ENCODE measurements at regions not wholly inside any gene's neighbourhood (a gene's known extent, or its start where the extent isn't known, plus 50 kb on each side); places are given as distances from the start of the nearest gene placed in this dataset.

DNA sequence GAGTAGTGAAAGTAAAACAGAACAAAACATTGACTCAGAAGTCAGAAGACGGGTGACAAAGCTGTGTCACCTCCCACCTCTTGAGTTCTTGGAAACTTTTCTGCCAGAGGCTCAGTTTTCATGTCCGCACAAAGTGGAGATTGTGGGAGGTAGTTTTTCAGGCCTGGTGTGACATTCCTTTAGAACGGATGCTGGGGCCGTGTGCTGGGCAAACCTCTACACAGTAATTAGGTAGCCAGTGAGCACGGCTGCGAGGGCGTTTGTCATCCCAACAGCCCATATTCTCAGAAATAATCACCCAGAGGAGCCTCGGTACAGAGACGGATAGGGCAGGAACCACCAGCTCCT is 1054.4 kb downstream of the TBC1D22A start:
- intact Hi-C loops (cut with micrococcal nuclease) = no loop called here
- Histone ChIP-seq H3K27me3 (ENCODE audit: control insufficient read depth, insufficient read depth, low read length) (no peaks in the 10 kb centered on the region), H3K4me3 (ENCODE audit: low read length) (no peak overlapping the region), H3K9me3 (ENCODE audit: control insufficient read depth, insufficient read depth, low read length) (no peaks in the 10 kb centered on the region), H3K36me3 (ENCODE audit: control insufficient read depth, insufficient read depth, low read length) (no peaks in the 10 kb centered on the region), H3K27ac (ENCODE audit: low read length) (no peak overlapping the region), H3K4me1 (ENCODE audit: control insufficient read depth, insufficient read depth, low read length) (no peaks in the 10 kb centered on the region)
- Mint-ChIP-seq H3K27me3 (ENCODE audit: low read depth in 2 of 2) (peaks cover 10 to 16% of the 10 kb centered on the region in 2 donors), H3K27ac (no peak overlapping the region), H3K4me3 (no peak overlapping the region), H3K9me3 (peaks cover 5 to 6% of the 10 kb centered on the region in 2 donors), H3K36me3 (no peaks in the 10 kb centered on the region), H3K4me1 (peaks cover 6 to 8% of the 10 kb centered on the region in 2 donors)
- DNase-seq = no peak
- WGBS (ENCODE audit: insufficient coverage) = 85% methylated on average over 9 of the region's 9 CpGs
- TF ChIP-seq, protein P1, sequence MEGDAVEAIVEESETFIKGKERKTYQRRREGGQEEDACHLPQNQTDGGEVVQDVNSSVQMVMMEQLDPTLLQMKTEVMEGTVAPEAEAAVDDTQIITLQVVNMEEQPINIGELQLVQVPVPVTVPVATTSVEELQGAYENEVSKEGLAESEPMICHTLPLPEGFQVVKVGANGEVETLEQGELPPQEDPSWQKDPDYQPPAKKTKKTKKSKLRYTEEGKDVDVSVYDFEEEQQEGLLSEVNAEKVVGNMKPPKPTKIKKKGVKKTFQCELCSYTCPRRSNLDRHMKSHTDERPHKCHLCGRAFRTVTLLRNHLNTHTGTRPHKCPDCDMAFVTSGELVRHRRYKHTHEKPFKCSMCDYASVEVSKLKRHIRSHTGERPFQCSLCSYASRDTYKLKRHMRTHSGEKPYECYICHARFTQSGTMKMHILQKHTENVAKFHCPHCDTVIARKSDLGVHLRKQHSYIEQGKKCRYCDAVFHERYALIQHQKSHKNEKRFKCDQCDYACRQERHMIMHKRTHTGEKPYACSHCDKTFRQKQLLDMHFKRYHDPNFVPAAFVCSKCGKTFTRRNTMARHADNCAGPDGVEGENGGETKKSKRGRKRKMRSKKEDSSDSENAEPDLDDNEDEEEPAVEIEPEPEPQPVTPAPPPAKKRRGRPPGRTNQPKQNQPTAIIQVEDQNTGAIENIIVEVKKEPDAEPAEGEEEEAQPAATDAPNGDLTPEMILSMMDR (IDR thresholded peaks at IDR 0.05) = no peak
- no peak for ATAC-seq

DNA sequence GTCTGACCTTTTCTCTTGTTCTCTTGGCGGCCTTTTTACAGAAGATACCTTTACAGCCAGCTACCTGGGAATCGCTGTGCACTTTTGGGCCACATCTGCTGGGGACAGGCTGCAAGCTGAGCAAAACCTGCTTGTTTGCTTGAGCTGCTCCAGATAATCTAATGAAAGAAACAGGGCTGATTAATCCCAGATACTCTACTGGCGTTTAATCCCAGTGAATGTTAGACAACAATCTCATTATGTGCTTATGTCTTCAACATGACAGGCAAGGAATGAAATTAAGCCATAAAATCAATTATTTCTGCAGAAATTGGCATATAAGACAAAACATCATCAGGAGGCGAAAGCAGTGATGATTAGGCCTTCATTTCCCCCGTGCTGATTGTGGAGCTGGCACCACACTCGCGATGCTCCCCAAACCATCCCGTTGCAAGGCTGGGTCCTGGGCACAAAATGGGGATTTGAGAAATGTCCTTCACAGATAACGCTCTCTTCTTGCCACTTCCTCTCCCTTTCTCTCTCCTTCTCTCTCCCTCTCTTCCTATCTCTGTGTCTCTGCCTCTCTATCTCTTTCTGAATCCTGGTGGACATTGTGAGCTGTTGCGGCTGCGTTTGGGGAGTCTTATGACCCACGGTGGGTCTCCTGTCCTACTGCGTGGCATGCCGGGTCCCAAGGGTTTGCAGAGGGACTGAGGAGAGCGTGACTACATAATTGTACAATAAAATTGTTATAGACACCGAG is 1053.8 kb downstream of the TBC1D22A start:
- WGBS (ENCODE audit: insufficient coverage) = 91% methylated on average over 16 of the region's 16 CpGs
- H3K4me1 Mint-ChIP-seq = peaks cover 6 to 8% of the 10 kb centered on the region in 2 donors
- peaks cover 5 to 6% of the 10 kb centered on the region in 2 donors for H3K9me3 Mint-ChIP-seq
- Histone ChIP-seq H3K27me3 (ENCODE audit: control insufficient read depth, insufficient read depth, low read length) (no peaks in the 10 kb centered on the region), H3K4me1 (ENCODE audit: control insufficient read depth, insufficient read depth, low read length) (no peaks in the 10 kb centered on the region), H3K36me3 (ENCODE audit: control insufficient read depth, insufficient read depth, low read length) (no peaks in the 10 kb centered on the region), H3K27ac (ENCODE audit: low read length) (no peak overlapping the region), H3K4me3 (ENCODE audit: low read length) (no peak overlapping the region), H3K9me3 (ENCODE audit: control insufficient read depth, insufficient read depth, low read length) (no peaks in the 10 kb centered on the region)
- no peak overlapping the region for H3K27ac Mint-ChIP-seq
- TF ChIP-seq, protein P1 (IDR thresholded peaks at IDR 0.05) = no peak
- peaks cover 10 to 16% of the 10 kb centered on the region in 2 donors for H3K27me3 Mint-ChIP-seq (ENCODE audit: low read depth in 2 of 2)
- no peak for DNase-seq
- ATAC-seq = no peak
- intact Hi-C loops (cut with micrococcal nuclease) = no loop called here
- H3K36me3 Mint-ChIP-seq = no peaks in the 10 kb centered on the region
- H3K4me3 Mint-ChIP-seq = no peak overlapping the region

DNA sequence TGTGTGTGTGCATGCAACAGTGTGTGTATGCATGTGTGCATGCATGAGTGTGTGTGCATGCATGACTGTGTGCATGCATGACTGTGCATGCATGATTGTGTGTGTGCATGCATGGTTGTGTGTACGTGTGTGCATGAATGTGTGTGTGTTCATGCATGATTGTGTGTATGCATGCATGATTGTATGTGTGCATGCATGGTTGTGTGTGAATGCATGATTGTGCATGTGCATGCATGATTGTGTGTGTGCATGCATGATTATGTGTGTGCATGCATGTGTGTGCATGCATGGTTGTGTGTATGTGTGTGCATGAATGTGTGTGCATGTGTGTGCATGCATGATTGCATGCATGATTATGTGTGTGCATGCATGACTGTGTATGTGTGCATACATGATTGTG is 1052.0 kb downstream of the TBC1D22A start:
- Mint-ChIP-seq H3K4me1 (peaks cover 8 to 12% of the 10 kb centered on the region in 2 donors), H3K9me3 (peaks cover 6 to 9% of the 10 kb centered on the region in 2 donors), H3K27ac (no peak overlapping the region), H3K27me3 (ENCODE audit: low read depth in 2 of 2) (peaks cover 10 to 24% of the 10 kb centered on the region in 2 donors), H3K36me3 (no peaks in the 10 kb centered on the region), H3K4me3 (no peak overlapping the region)
- WGBS (ENCODE audit: insufficient coverage) = 97% methylated on average over 1 of the region's 1 CpG
- H3K9me3 ChIP-seq (ENCODE audit: control insufficient read depth, insufficient read depth, low read length) = no peaks in the 10 kb centered on the region
- no peak overlapping the region for H3K27ac ChIP-seq (ENCODE audit: low read length)
- no peaks in the 10 kb centered on the region for H3K4me1 ChIP-seq (ENCODE audit: control insufficient read depth, insufficient read depth, low read length)
- DNase-seq (no peak), ATAC-seq (no peak)
- H3K27me3 ChIP-seq (ENCODE audit: control insufficient read depth, insufficient read depth, low read length) = no peaks in the 10 kb centered on the region
- H3K4me3 ChIP-seq (ENCODE audit: low read length) = no peak overlapping the region
- no peaks in the 10 kb centered on the region for H3K36me3 ChIP-seq (ENCODE audit: control insufficient read depth, insufficient read depth, low read length)
- intact Hi-C loops (cut with micrococcal nuclease) = no loop called here
- TF ChIP-seq, protein P1 (IDR thresholded peaks at IDR 0.05) = no peak

DNA sequence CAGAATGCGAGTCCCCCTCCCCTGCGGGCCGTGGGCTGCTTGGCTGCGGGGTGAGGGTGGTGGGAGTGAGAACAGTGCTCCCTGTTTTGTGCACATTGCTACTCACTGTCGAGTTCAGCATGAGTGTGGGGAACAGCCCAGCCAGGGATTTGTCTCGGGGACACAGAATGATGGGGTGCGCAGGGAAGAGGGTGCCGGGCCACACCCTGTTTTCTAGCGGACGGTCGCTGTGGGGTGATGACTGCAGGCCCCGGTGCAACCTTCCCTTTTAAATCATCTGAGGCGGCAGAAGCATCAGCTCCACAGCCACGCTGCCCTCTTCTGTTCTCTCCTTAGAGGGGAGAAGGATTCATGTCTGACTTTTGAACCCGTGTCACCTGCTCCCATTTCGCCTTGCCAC is 1051.2 kb downstream of the TBC1D22A start:
- Mint-ChIP-seq H3K27ac (no peak overlapping the region), H3K27me3 (ENCODE audit: low read depth in 2 of 2) (peaks cover 10 to 24% of the 10 kb centered on the region in 2 donors), H3K4me3 (no peak overlapping the region), H3K9me3 (peaks cover 6 to 9% of the 10 kb centered on the region in 2 donors), H3K4me1 (peaks cover 8 to 13% of the 10 kb centered on the region in 2 donors), H3K36me3 (no peaks in the 10 kb centered on the region)
- no peaks in the 10 kb centered on the region for H3K9me3 ChIP-seq (ENCODE audit: control insufficient read depth, insufficient read depth, low read length)
- H3K4me3 ChIP-seq (ENCODE audit: low read length) = no peak overlapping the region
- H3K27ac ChIP-seq (ENCODE audit: low read length) = no peak overlapping the region
- ATAC-seq (no peak), DNase-seq (no peak)
- TF ChIP-seq, protein P1 (IDR thresholded peaks at IDR 0.05) = no peak
- intact Hi-C loops (cut with micrococcal nuclease) = no loop called here
- no peaks in the 10 kb centered on the region for H3K27me3 ChIP-seq (ENCODE audit: control insufficient read depth, insufficient read depth, low read length)
- WGBS (ENCODE audit: insufficient coverage) = 87% methylated on average over 16 of the region's 16 CpGs
- no peaks in the 10 kb centered on the region for H3K4me1 ChIP-seq (ENCODE audit: control insufficient read depth, insufficient read depth, low read length)
- H3K36me3 ChIP-seq (ENCODE audit: control insufficient read depth, insufficient read depth, low read length) = no peaks in the 10 kb centered on the region
